ENCODE measurements at regions not wholly inside any gene's neighbourhood (a gene's known extent, or its start where the extent isn't known, plus 50 kb on each side); places are given as distances from the start of the nearest gene placed in this dataset.

GRCh38 chr6:22231616-22232015 lies 65.2 kb downstream of the PRL start:
- Histone ChIP-seq H2AFZ (ENCODE audit: low read depth, low read length) (0 out of 2 replicates have a peak overlapping the region, but pooled peaks have one; percentile 7), H4K20me1 (ENCODE audit: insufficient read depth, low read length) (no peaks in the 10 kb centered on the region), H3K36me3 (ENCODE audit: insufficient read depth, low read length) (no peaks in the 10 kb centered on the region), H3K27me3 (ENCODE audit: insufficient read depth, low read length, poor library complexity) (no peaks in the 10 kb centered on the region), H3K4me2 (ENCODE audit: insufficient read depth, low read length) (no peak overlapping the region), H3K79me2 (ENCODE audit: insufficient read depth, low read length) (no peaks in the 10 kb centered on the region), H3K4me3 (ENCODE audit: low read depth in 1 of 2, low read length in 2 of 2) (no peak overlapping the region), H3K4me1 (ENCODE audit: insufficient read depth, low read length) (peaks cover 19% of the 10 kb centered on the region), H3K9me3 (ENCODE audit: insufficient read depth, low read length, severe bottlenecking) (no peaks in the 10 kb centered on the region), H3K9ac (ENCODE audit: low read depth, low read length) (no peak overlapping the region), H3K27ac (ENCODE audit: low read length) (no peak overlapping the region)
- ATAC-seq (ENCODE audit: insufficient read depth, low read depth) (no peak), DNase-seq (no peak)
- no peak for TF ChIP-seq EZH2 (IDR thresholded peaks at IDR 0.05; ENCODE audit: borderline replicate concordance, low read depth, low read length, severe bottlenecking)
- no peak for TF ChIP-seq CTCF (IDR thresholded peaks at IDR 0.05; ENCODE audit: borderline replicate concordance, extremely low read depth, low read length, poor library complexity, severe bottlenecking)

GRCh38 chr6:22236626-22237414 lies 60.0 kb downstream of the PRL start:
- no peaks in the 10 kb centered on the region for H4K20me1 ChIP-seq (ENCODE audit: insufficient read depth, low read length)
- ATAC-seq (ENCODE audit: insufficient read depth, low read depth): peak; percentile 22; the same call in 1 of the 3 replicates
- H3K4me2 ChIP-seq (ENCODE audit: insufficient read depth, low read length): no peak overlapping the region
- no peaks in the 10 kb centered on the region for H3K79me2 ChIP-seq (ENCODE audit: insufficient read depth, low read length)
- no peaks in the 10 kb centered on the region for H3K9me3 ChIP-seq (ENCODE audit: insufficient read depth, low read length, severe bottlenecking)
- H3K4me1 ChIP-seq (ENCODE audit: insufficient read depth, low read length): no peaks in the 10 kb centered on the region
- DNase-seq: no peak
- no peak overlapping the region for H3K9ac ChIP-seq (ENCODE audit: low read depth, low read length)
- no peak overlapping the region for H3K4me3 ChIP-seq (ENCODE audit: low read depth in 1 of 2, low read length in 2 of 2)
- H2AFZ ChIP-seq (ENCODE audit: low read depth, low read length): no peak overlapping the region
- TF ChIP-seq EZH2 (IDR thresholded peaks at IDR 0.05; ENCODE audit: borderline replicate concordance, low read depth, low read length, severe bottlenecking) (no peak), CTCF (IDR thresholded peaks at IDR 0.05; ENCODE audit: borderline replicate concordance, extremely low read depth, low read length, poor library complexity, severe bottlenecking) (no peak)
- no peak overlapping the region for H3K27ac ChIP-seq (ENCODE audit: low read length)
- no peaks in the 10 kb centered on the region for H3K36me3 ChIP-seq (ENCODE audit: insufficient read depth, low read length)
- no peaks in the 10 kb centered on the region for H3K27me3 ChIP-seq (ENCODE audit: insufficient read depth, low read length, poor library complexity)
